Gastroesophageal sphincter (tissue), 4 donors: ENCODE measurements at regions not wholly inside any gene's neighbourhood (a gene's known extent, or its start where the extent isn't known, plus 50 kb on each side); places are given as distances from the start of the nearest gene placed in this dataset.

Experiments used
- ATAC-seq: fragments of 150-250 bp; one replicate; pipeline ENCODE4 v1.9.1; 2016; ENCODE audit warnings: mild to moderate bottlenecking, moderate library complexity
- H3K27ac ChIP-seq, 4 donors: fragments of 200-600 bp; sonication (generic) in 3 of 4; 1 replicate in 3 of 4; 2 replicates in 1 of 4; pipeline ENCODE4 v1.5.1; 2016 to 2019
- H3K27me3 ChIP-seq: fragments of 200-600 bp; sonication (generic); one replicate; pipeline ENCODE4 v1.5.1; 2019
- H3K36me3 ChIP-seq, 2 donors: fragments of 200-600 bp; sonication (generic); one replicate each; pipeline ENCODE4 v1.5.1; 2019; ENCODE audit warnings: control low read depth in 1 of 2
- H3K4me1 ChIP-seq, 3 donors: fragments of 200-600 bp; sonication (generic); 1 replicate in 2 of 3; 2 replicates in 1 of 3; pipeline ENCODE4 v1.5.1; 2016 to 2019; ENCODE audit warnings: control low read depth in 2 of 3
- H3K4me3 ChIP-seq, 2 donors: fragments of 200-600 bp; sonication (generic); one replicate each; pipeline ENCODE4 v1.5.1; 2019; ENCODE audit warnings: mild to moderate bottlenecking in 1 of 2, moderate library complexity in 1 of 2
- H3K9me3 ChIP-seq, 3 donors: fragments of 200-600 bp; sonication (generic); one replicate each; pipeline ENCODE4 v1.5.1; 2017 to 2019; ENCODE audit warnings: control low read depth in 2 of 3
- CTCF ChIP-seq, 4 experiments: fragments of 200-600 bp in 2 of 4; fragments of 450-650 bp in 2 of 4; sonication (generic) in 1 of 4; IDR thresholded peaks; one replicate each; pipeline ENCODE4 v1.5.1; 2017 to 2019; ENCODE audit warnings: antibody characterized with exemption in 4 of 4, mild to moderate bottlenecking in 2 of 4, moderate library complexity in 2 of 4
- EP300 ChIP-seq: sonication (generic); formaldehyde crosslinking; IDR thresholded peaks from one replicate; pipeline ENCODE4 v1.6.1; 2017; ENCODE audit warnings: antibody characterized with exemption, mild to moderate bottlenecking
- POLR2A ChIP-seq, 2 donors: fragments of 450-650 bp; IDR thresholded peaks; one replicate each; pipeline ENCODE4 v1.6.1; 2017; ENCODE audit warnings: antibody characterized with exemption in 2 of 2, mild to moderate bottlenecking in 2 of 2, moderate library complexity in 1 of 2
- POLR2AphosphoS5 ChIP-seq: sonication (generic); formaldehyde crosslinking; IDR thresholded peaks from one replicate; pipeline ENCODE4 v1.6.1; 2017; ENCODE audit warnings: antibody characterized with exemption
- WGBS, 2 donors: methylation state at CpG; one replicate each; pipeline ENCODE4 v1.1.5; 2018; ENCODE audit warnings: low coverage in 1 of 2; 5-methylcytosine and 5-hydroxymethylcytosine counted together

DNA sequence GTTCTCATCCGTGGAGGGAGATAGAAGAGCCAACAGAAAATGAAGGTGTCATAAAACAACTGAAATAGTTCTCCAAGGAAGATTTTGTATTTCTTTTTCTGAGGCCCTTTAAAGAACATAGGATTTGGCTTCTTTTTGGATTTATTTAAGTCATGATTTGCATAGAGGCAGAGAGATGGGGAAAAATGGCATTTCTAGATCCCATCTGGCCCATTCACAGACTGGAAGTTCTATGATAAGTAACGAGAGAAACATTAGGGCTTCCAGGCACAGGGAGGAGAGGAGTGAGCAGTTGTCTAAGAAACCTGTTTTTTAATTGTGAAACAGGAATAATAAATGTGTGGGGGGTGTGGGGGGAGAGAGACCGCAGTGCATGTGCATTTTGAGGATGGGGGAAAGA lies 285.8 kb upstream of the LMCD1 start:
- Histone ChIP-seq H3K4me3 (no peak overlapping the region), H3K4me1 (no peaks in the 10 kb centered on the region), H3K27ac (no peak overlapping the region), H3K27me3 (no peaks in the 10 kb centered on the region), H3K9me3 (no peaks in the 10 kb centered on the region), H3K36me3 (no peaks in the 10 kb centered on the region)
- WGBS, 2 donors, result 65 to 72% methylated on average over 3 of the region's 3 CpGs
- ATAC-seq, result no peak
- TF ChIP-seq POLR2AphosphoS5 (no peak), POLR2A (IDR thresholded peaks at IDR 0.05) (no peak), CTCF (IDR thresholded peaks at IDR 0.05) (no peak), EP300 (no peak)

DNA sequence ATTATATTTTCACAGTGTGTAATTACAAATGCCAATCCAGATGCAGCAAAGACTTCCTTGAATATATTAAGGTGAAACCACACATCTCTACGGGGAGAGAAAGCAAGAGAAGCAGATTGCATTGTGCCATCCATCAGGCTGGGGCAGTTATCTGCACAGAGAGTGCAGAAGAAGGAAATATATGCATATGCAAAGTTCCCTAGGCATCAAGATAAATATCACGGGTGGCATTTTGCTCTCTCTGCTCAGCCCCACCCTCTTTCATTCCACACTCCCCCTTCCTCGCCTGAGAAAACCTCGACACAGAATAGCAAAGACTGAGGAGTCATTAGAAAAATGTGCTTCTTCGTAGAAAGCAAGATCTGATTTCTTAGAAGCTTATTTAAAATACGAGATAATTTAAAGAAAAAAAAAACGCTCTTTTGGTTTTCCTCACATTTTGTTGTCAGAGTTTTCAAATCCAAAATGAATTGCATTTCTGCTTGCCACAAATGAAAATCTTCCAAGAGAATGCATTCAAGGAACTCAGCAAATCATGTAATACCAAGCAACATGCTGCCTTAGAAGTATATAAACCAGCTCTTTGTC lies 283.2 kb upstream of the LMCD1 start:
- no peak for TF ChIP-seq POLR2A (IDR thresholded peaks at IDR 0.05)
- Histone ChIP-seq H3K4me3 (no peak overlapping the region), H3K4me1 (peaks cover 0 to 7% (median 0%) of the 10 kb centered on the region in 3 donors), H3K27me3 (no peaks in the 10 kb centered on the region), H3K27ac (no peak overlapping the region), H3K9me3 (no peaks in the 10 kb centered on the region), H3K36me3 (no peaks in the 10 kb centered on the region)
- ATAC-seq, result no peak
- WGBS, 2 donors, result 56 to 60% methylated on average over 7 of the region's 7 CpGs

DNA sequence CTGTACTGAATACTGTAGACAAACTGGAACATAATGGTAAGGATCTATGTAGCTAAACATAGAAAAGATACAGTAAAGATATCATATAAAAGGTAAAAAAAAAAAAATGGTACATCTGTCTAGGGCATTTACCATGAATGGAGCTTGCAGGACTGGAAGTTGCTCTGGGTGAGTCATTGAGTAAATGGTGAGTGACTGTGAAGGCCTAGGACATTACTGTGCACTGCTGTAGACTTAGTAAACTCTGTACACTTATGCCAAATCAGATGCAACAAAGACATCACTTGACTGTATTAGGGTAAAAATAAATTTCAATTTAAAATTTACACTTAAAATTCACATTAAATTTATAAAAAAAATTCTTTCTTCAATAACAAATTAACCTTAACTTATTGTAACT lies 281.3 kb upstream of the LMCD1 start:
- Histone ChIP-seq H3K9me3 (no peaks in the 10 kb centered on the region), H3K4me3 (no peak overlapping the region), H3K27me3 (no peaks in the 10 kb centered on the region), H3K36me3 (no peaks in the 10 kb centered on the region), H3K27ac (no peak overlapping the region), H3K4me1 (peaks cover 0 to 17% (median 3%) of the 10 kb centered on the region in 3 donors)
- TF ChIP-seq CTCF (IDR thresholded peaks at IDR 0.05), result no peak
- TF ChIP-seq POLR2AphosphoS5, result no peak
- TF ChIP-seq EP300, result no peak
- no peak for TF ChIP-seq POLR2A (IDR thresholded peaks at IDR 0.05)
- ATAC-seq, result no peak

DNA sequence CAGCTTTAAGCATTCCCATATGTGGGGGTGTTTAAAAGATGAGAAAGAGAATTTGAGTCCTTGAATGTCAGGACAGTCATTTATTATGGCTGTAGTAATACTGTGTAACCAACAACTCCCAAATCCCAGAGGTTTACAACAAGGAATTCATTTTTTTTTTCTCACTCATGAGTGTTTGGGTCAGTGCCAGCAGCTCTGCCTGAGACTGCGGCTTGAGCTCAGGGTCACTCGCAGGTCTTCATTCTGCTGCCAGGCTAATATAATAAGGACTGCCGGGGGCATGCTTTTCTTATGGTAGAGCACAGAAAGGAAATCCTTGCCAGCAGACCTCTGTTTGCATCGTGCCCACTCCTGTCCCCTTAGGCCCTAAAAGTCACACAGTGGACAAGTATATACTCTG lies 277.9 kb upstream of the LMCD1 start:
- Histone ChIP-seq H3K4me1 (peaks cover 0 to 17% (median 3%) of the 10 kb centered on the region in 3 donors), H3K9me3 (no peaks in the 10 kb centered on the region), H3K27me3 (no peaks in the 10 kb centered on the region), H3K27ac (no peak overlapping the region), H3K36me3 (no peaks in the 10 kb centered on the region), H3K4me3 (no peak overlapping the region)
- no peak for TF ChIP-seq EP300
- no peak for TF ChIP-seq POLR2A (IDR thresholded peaks at IDR 0.05)
- TF ChIP-seq CTCF (IDR thresholded peaks at IDR 0.05), result no peak
- TF ChIP-seq POLR2AphosphoS5, result no peak
- WGBS, 2 donors, result 10 to 25% methylated on average over 3 of the region's 4 CpGs
- no peak for ATAC-seq

DNA sequence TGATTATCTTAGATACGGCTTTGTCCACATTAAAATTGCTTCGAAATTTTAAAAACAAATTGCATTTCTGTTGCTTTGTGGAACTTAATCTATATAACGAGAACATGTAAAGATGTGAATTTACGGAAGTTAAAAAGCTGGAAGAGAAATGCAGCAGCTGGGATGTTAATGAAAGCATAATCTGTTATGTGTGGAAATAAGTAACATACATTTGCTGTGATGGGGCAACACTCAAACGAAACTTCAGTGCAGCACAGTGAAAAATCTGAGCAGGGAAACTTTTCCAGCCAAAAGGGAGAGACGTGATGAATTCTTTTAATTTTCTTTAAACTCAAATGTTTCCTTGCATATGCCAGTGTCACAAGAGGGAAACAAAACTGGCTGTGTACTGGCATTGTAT lies 276.7 kb upstream of the LMCD1 start:
- no peaks in the 10 kb centered on the region for H3K36me3 ChIP-seq
- ATAC-seq, result no peak
- 80 to 85% methylated on average over 6 of the region's 6 CpGs for WGBS, 2 donors
- TF ChIP-seq EP300 (no peak), POLR2AphosphoS5 (no peak), CTCF (IDR thresholded peaks at IDR 0.05) (no peak), POLR2A (IDR thresholded peaks at IDR 0.05) (no peak)
- no peaks in the 10 kb centered on the region for H3K9me3 ChIP-seq
- H3K27ac ChIP-seq, result no peak overlapping the region
- no peaks in the 10 kb centered on the region for H3K27me3 ChIP-seq
- no peak overlapping the region for H3K4me3 ChIP-seq
- peaks cover 0 to 17% (median 3%) of the 10 kb centered on the region in 3 donors for H3K4me1 ChIP-seq
